Testis (tissue), 2 donors: ENCODE measurements at regions not wholly inside any gene's neighbourhood (a gene's known extent, or its start where the extent isn't known, plus 50 kb on each side); places are given as distances from the start of the nearest gene placed in this dataset.

Experiments
- DNase-seq: peaks from one replicate; pipeline ENCODE4 v3.0.0-alpha.2; 2019
- H3K27ac ChIP-seq, 2 donors: fragments of 200-600 bp; sonication (generic); one replicate each; pipeline ENCODE4 v1.5.1; 2019
- H3K27me3 ChIP-seq: fragments of 200-600 bp; sonication (generic); one replicate; pipeline ENCODE4 v1.5.1; 2019
- H3K36me3 ChIP-seq: fragments of 200-600 bp; sonication (generic); one replicate; pipeline ENCODE4 v1.5.1; 2017; ENCODE audit warnings: low read depth; ENCODE audit errors: missing control alignments
- H3K4me1 ChIP-seq: fragments of 200-600 bp; sonication (generic); one replicate; pipeline ENCODE4 v1.5.1; 2019
- H3K4me3 ChIP-seq, 2 donors: fragments of 200-600 bp; sonication (generic); one replicate each; pipeline ENCODE4 v1.5.1; 2017 to 2019
- H3K9me3 ChIP-seq: fragments of 200-600 bp; sonication (generic); one replicate; pipeline ENCODE4 v1.5.1; 2017
- POLR2A ChIP-seq: fragments of 450-650 bp; IDR thresholded peaks from one replicate; pipeline ENCODE4 v1.6.1; 2017; ENCODE audit warnings: antibody characterized with exemption, mild to moderate bottlenecking, moderate library complexity
- WGBS, 2 donors: methylation state at CpG; one replicate each; pipeline ENCODE4 v1.1.5; 2018; 5-methylcytosine and 5-hydroxymethylcytosine counted together
- intact Hi-C: fragments of 100-400 bp; cut with DNase I; formaldehyde crosslinking; loops from one replicate; pipeline ENCODE4 v1.15.1; 2023; ENCODE audit warnings: low total_unique reads
- TF ChIP-seq, protein P1 (sequence below), 3 experiments: fragments of 450-650 bp in 2 of 3; fragments of 200-600 bp in 1 of 3; sonication (generic) in 1 of 3; IDR thresholded peaks; one replicate each; pipeline ENCODE4 v1.5.1; 2016 to 2019; ENCODE audit warnings: antibody characterized with exemption in 3 of 3, mild to moderate bottlenecking in 2 of 3, moderate library complexity in 1 of 3

DNA sequence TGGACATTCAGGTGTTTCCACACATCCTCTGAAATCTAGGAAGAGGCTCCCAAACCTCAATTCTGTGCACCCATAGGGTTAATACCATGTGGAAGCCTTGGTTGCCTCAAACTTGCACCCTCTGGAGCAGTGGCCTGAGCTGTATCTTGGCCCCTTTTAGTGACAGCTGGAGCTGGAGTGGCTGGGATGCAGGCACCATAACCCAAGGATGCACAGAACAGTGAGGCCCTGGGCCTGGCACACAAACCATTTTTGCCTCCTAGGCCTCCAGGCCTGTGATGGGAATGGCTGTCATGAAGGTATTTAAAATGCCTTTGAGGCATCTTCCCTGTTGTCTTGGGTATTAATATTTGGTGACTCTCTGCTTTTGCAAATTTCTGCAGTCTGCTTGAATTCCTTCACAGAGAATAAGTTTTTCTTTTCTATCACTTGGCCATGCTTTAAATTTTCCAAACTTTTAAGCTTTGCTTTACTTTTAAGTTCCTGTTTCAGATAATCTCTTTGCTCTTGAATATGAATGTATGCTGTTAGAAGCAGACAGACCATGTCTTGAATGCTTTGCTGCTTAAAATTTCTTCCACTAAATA, 1594.5 kb upstream of the PCDH20 start:
- Histone ChIP-seq H3K4me1 (no peaks in the 10 kb centered on the region), H3K4me3 (no peak overlapping the region), H3K27ac (no peak overlapping the region), H3K27me3 (no peaks in the 10 kb centered on the region), H3K36me3 (no peaks in the 10 kb centered on the region), H3K9me3 (no peaks in the 10 kb centered on the region)
- DNase-seq = no peak
- intact Hi-C loops = no loop called here
- TF ChIP-seq POLR2A = no peak
- TF ChIP-seq, protein P1, sequence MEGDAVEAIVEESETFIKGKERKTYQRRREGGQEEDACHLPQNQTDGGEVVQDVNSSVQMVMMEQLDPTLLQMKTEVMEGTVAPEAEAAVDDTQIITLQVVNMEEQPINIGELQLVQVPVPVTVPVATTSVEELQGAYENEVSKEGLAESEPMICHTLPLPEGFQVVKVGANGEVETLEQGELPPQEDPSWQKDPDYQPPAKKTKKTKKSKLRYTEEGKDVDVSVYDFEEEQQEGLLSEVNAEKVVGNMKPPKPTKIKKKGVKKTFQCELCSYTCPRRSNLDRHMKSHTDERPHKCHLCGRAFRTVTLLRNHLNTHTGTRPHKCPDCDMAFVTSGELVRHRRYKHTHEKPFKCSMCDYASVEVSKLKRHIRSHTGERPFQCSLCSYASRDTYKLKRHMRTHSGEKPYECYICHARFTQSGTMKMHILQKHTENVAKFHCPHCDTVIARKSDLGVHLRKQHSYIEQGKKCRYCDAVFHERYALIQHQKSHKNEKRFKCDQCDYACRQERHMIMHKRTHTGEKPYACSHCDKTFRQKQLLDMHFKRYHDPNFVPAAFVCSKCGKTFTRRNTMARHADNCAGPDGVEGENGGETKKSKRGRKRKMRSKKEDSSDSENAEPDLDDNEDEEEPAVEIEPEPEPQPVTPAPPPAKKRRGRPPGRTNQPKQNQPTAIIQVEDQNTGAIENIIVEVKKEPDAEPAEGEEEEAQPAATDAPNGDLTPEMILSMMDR (IDR thresholded peaks at IDR 0.05) = no peak

DNA sequence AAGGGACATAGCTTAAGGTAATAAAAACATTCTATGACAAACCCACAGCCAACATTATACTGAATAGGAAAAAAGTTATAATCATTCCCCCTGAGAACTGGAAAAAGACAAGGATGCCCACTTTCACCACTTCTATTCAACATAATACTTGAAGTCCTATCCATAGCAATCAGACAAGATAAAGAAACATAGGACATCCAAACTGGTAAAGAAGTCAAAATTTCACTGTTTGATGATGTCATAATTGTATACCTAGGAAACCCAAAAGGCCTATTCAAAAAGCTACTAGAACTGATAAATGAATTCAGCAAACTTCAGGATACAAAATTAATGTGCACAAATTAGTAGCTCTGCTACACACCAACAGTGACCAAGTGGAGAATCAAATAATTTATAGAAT, 1590.0 kb upstream of the PCDH20 start:
- intact Hi-C loops = no loop called here
- Histone ChIP-seq H3K27ac (no peak overlapping the region), H3K4me1 (no peaks in the 10 kb centered on the region), H3K9me3 (no peaks in the 10 kb centered on the region), H3K36me3 (no peaks in the 10 kb centered on the region), H3K27me3 (no peaks in the 10 kb centered on the region), H3K4me3 (no peak overlapping the region)
- DNase-seq = no peak
- no peak for TF ChIP-seq POLR2A
- TF ChIP-seq, protein P1 (IDR thresholded peaks at IDR 0.05) = no peak

DNA sequence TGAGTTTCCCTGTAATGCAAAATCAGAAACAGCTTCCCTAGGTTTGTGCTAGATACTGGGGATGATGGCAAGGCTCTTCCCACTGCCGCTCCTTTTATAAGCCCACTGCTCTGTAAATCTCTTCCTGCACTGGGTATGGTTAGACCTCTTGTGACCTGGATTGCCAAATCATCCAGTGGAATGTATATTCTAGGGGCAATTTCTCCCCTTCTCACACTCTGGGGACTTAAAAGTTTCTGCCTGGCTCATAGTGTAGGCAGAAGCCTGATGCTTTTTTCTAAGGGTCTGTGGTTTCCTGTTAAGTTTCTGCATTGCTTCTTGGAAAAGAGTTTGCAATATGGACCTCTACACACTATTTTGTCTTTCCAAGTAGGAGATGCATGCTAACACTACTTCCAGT, 1582.0 kb upstream of the PCDH20 start:
- Histone ChIP-seq H3K4me3 (no peak overlapping the region), H3K27ac (no peak overlapping the region), H3K9me3 (no peaks in the 10 kb centered on the region), H3K27me3 (no peaks in the 10 kb centered on the region), H3K36me3 (no peaks in the 10 kb centered on the region), H3K4me1 (no peaks in the 10 kb centered on the region)
- DNase-seq = no peak
- TF ChIP-seq POLR2A = no peak
- TF ChIP-seq, protein P1 (IDR thresholded peaks at IDR 0.05) = no peak
- intact Hi-C loops = no loop called here
- 73 to 89% methylated on average over 1 of the region's 1 CpG for WGBS, 2 donors

DNA sequence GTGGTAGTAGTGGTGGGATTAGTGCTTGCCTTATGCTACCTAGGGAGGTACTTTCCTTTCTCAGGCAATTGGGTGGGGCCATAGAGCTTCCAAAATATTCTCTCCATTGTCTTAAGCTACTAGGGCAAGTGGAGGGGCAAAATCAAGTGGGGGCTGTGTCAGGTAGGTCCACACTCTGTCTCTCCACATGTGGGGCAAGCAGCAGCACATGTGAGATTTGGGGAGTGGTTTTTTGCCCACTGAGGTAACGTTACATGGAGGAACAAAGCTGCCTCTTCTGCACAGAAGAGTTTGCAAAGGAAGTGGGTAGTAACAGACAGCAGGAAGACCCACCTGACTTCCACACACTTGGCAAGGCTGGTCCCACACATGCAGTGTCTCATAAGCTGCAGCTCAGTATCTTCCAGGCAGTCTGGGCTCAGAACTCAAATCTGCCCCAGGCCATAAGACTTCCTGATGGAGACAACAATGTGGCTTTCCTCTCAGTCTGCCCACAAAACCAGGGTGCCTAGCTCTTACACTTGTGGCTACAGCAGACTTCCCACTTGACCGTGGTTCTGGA, 1581.5 kb upstream of the PCDH20 start:
- intact Hi-C loops = no loop called here
- H3K36me3 ChIP-seq = no peaks in the 10 kb centered on the region
- H3K4me3 ChIP-seq = no peak overlapping the region
- no peak for TF ChIP-seq POLR2A
- TF ChIP-seq, protein P1 (IDR thresholded peaks at IDR 0.05) = no peak
- no peaks in the 10 kb centered on the region for H3K27me3 ChIP-seq
- H3K27ac ChIP-seq = no peak overlapping the region
- no peaks in the 10 kb centered on the region for H3K9me3 ChIP-seq
- WGBS, 2 donors = 67 to 75% methylated on average over 1 to 2 of the region's 2 CpGs
- H3K4me1 ChIP-seq = no peaks in the 10 kb centered on the region
- DNase-seq = no peak

DNA sequence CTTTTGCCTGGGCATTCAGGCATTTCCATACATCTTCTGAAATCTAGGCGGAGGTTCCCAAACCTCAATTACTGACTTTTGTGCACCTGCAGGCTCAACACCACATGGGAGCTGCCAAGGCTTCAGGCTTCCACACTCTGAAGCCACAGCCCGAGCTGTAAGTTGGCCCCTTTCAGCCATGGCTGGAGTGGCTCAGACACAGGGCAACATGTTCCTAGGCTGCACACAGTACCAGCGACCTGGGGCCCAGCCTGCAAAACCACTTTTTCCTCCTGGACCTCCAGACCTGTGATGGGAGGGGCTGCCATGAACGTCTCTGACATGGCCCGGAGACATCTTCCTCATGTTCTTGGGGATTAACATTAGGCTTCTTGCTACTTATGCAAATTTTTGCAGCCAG, 1558.2 kb upstream of the PCDH20 start:
- Histone ChIP-seq H3K36me3 (no peaks in the 10 kb centered on the region), H3K4me1 (no peaks in the 10 kb centered on the region), H3K27ac (no peak overlapping the region), H3K9me3 (no peaks in the 10 kb centered on the region), H3K27me3 (no peaks in the 10 kb centered on the region), H3K4me3 (no peak overlapping the region)
- intact Hi-C loops = no loop called here
- DNase-seq = no peak
- WGBS, 2 donors = 85 to 94% methylated on average over 5 of the region's 5 CpGs
- TF ChIP-seq, protein P1 (IDR thresholded peaks at IDR 0.05) = no peak
- no peak for TF ChIP-seq POLR2A
